Tibial nerve (tissue), 4 donors: ENCODE measurements at regions not wholly inside any gene's neighbourhood (a gene's known extent, or its start where the extent isn't known, plus 50 kb on each side); places are given as distances from the start of the nearest gene placed in this dataset.

Experiments used
- CTCF ChIP-seq, 5 experiments: fragments of 200-600 bp in 3 of 5; fragments of 450-650 bp in 2 of 5; sonication (generic) in 3 of 5; IDR thresholded peaks; one replicate each; pipeline ENCODE4 v1.5.1; 2016 to 2019; ENCODE audit warnings: antibody characterized with exemption in 5 of 5, mild to moderate bottlenecking in 3 of 5, moderate library complexity in 2 of 5
- EP300 ChIP-seq, 2 donors: sonication (generic); formaldehyde crosslinking; IDR thresholded peaks; one replicate each; pipeline ENCODE4 v1.6.1; 2017; ENCODE audit warnings: antibody characterized with exemption in 2 of 2, mild to moderate bottlenecking in 1 of 2

- TF ChIP-seq CTCF (IDR thresholded peaks at IDR 0.05) (no peak), EP300 (IDR thresholded peaks at IDR 0.05) (no peak)
These were observed 127.2 kb downstream of the ARL5B start for GRCh38 chr10:18786478-18786877.
